Fibroblast of lung (primary cell): ENCODE measurements at regions not wholly inside any gene's neighbourhood (a gene's known extent, or its start where the extent isn't known, plus 50 kb on each side); places are given as distances from the start of the nearest gene placed in this dataset.
"Not testable (repeated sequence)": the region's sequence is repeated elsewhere in the genome, so short reads cannot be mapped to it uniquely, and the experiment has no call there.

ENCODE experiments used
- DNase-seq, 2 donors: peaks; one replicate each; pipeline versions ENCODE4 v3.0.0 to v3.0.0-alpha.2; 2010; ENCODE audit warnings: low read depth in 2 of 2
- H2AFZ ChIP-seq: 2 replicates; pipeline ENCODE4 v1.5.1; 2012; ENCODE audit warnings: low read length, control low read depth, inconsistent platforms
- H3K27ac ChIP-seq: 2 replicates; pipeline ENCODE4 v1.5.1; 2011; ENCODE audit warnings: low read length, control low read depth; ENCODE audit not compliant: insufficient read depth
- H3K27me3 ChIP-seq: 2 replicates; pipeline ENCODE4 v1.5.1; 2011; ENCODE audit warnings: mild to moderate bottlenecking, low read length; ENCODE audit not compliant: control insufficient read depth, insufficient read depth
- H3K36me3 ChIP-seq: 2 replicates; pipeline ENCODE4 v1.5.1; 2011; ENCODE audit warnings: low read length; ENCODE audit not compliant: control insufficient read depth, insufficient read depth
- H3K4me1 ChIP-seq: 2 replicates; pipeline ENCODE4 v1.5.1; 2011; ENCODE audit warnings: low read length; ENCODE audit not compliant: control insufficient read depth, insufficient read depth; ENCODE audit errors: extremely low read depth
- H3K4me2 ChIP-seq: 2 replicates; pipeline ENCODE4 v1.5.1; 2011; ENCODE audit warnings: low read length, control low read depth; ENCODE audit not compliant: insufficient read depth; ENCODE audit errors: extremely low read depth
- H3K4me3 ChIP-seq, 4 experiments: fragments of 200-600 bp in 1 of 4; sonication (generic) in 1 of 4; replicated peaks in 1 of 4; 2 replicates each; pipeline ENCODE4 v1.5.1; 2011 to 2016; ENCODE audit warnings: low read length in 4 of 4, low read depth in 3 of 4, mild to moderate bottlenecking in 3 of 4, control low read depth in 2 of 4, inconsistent platforms in 1 of 4, mixed read lengths in 1 of 4; ENCODE audit not compliant: insufficient read depth in 1 of 4; ENCODE audit errors: control extremely low read depth in 1 of 4
- H3K79me2 ChIP-seq: 2 replicates; pipeline ENCODE4 v1.5.1; 2012; ENCODE audit warnings: mild to moderate bottlenecking, low read length, inconsistent platforms; ENCODE audit not compliant: control insufficient read depth, insufficient read depth
- H3K9ac ChIP-seq: 2 replicates; pipeline ENCODE4 v1.5.1; 2011; ENCODE audit warnings: mild to moderate bottlenecking, low read length, control low read depth; ENCODE audit not compliant: insufficient read depth
- H3K9me3 ChIP-seq: 2 replicates; pipeline ENCODE4 v1.5.1; 2012; ENCODE audit warnings: low read depth, low read length; ENCODE audit not compliant: control insufficient read depth, insufficient read depth
- H4K20me1 ChIP-seq: 2 replicates; pipeline ENCODE4 v1.5.1; 2011; ENCODE audit warnings: low read length; ENCODE audit not compliant: control insufficient read depth, insufficient read depth; ENCODE audit errors: extremely low read depth
- EZH2 ChIP-seq: IDR thresholded peaks from 2 replicates; pipeline ENCODE4 v1.5.1; 2012; ENCODE audit warnings: low read length, control low read depth, mild to moderate bottlenecking; ENCODE audit errors: missing control alignments
- TF ChIP-seq, protein P1 (sequence below), 2 donors: IDR thresholded peaks in 1 of 2; conservative IDR thresholded peaks in 1 of 2; 1 replicate in 1 of 2; 2 replicates in 1 of 2; pipeline ENCODE4 v1.5.1; 2011 to 2012; ENCODE audit warnings: low read length in 2 of 2, control low read depth in 1 of 2, inconsistent platforms in 1 of 2, low read depth in 1 of 2, mild to moderate bottlenecking in 1 of 2

DNA sequence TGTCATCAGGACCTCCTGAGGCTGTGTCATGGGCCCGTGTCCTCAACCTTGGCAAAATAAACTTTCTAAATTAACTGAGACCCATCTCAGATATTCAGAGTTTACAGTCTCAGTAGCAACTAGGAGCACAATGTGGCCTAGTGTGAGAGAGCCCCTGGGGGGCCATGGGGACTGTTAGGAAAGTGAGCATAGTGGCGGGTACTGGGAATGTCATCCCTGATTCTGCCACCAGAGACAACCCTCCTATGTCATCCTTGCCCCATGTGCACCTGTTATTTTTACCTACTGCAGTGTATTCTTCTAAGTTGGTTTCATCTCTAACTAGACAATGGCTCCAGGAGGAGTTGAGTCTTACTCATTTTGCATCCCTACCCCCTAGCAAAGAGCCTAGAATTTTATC, 78.6 kb downstream of the CCDC71L start:
- no peaks in the 10 kb centered on the region for H4K20me1 ChIP-seq

DNA sequence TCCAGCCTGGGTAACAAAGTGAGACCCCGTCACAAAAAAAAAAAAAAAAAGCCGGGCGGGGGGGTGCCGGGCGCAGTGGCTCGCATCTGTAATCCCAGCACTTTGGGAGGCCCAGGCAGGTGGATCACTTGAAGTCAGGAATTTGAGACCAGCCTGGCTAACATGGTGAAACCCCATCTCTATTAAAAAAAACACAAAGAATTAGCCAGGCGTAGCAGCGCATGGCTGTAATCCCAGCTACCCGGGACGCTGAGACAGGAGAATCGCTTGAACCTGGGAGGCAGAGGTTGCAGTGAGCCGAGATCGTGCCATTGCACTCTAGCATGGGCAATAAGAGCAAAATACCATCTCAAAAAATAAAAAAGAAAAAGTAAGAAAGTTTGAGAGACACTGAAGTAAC, 81.9 kb downstream of the CCDC71L start:
- not testable (repeated sequence) for H3K9me3 ChIP-seq, DNase-seq, H3K4me1 ChIP-seq, H3K27me3 ChIP-seq, H3K4me2 ChIP-seq, H3K36me3 ChIP-seq, H3K27ac ChIP-seq, H3K4me3 ChIP-seq, H3K79me2 ChIP-seq, H4K20me1 ChIP-seq, H3K9ac ChIP-seq, H2AFZ ChIP-seq

More for the DNA sequence above, 78.6 kb downstream of the CCDC71L start:
- H2AFZ ChIP-seq: no peak overlapping the region
- no peaks in the 10 kb centered on the region for H3K36me3 ChIP-seq
- no peaks in the 10 kb centered on the region for H3K27me3 ChIP-seq
- H3K4me2 ChIP-seq: no peak overlapping the region
- H3K79me2 ChIP-seq: no peaks in the 10 kb centered on the region
- no peak overlapping the region for H3K4me3 ChIP-seq
- TF ChIP-seq, protein P1, sequence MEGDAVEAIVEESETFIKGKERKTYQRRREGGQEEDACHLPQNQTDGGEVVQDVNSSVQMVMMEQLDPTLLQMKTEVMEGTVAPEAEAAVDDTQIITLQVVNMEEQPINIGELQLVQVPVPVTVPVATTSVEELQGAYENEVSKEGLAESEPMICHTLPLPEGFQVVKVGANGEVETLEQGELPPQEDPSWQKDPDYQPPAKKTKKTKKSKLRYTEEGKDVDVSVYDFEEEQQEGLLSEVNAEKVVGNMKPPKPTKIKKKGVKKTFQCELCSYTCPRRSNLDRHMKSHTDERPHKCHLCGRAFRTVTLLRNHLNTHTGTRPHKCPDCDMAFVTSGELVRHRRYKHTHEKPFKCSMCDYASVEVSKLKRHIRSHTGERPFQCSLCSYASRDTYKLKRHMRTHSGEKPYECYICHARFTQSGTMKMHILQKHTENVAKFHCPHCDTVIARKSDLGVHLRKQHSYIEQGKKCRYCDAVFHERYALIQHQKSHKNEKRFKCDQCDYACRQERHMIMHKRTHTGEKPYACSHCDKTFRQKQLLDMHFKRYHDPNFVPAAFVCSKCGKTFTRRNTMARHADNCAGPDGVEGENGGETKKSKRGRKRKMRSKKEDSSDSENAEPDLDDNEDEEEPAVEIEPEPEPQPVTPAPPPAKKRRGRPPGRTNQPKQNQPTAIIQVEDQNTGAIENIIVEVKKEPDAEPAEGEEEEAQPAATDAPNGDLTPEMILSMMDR (conservative IDR thresholded peaks at IDR 0.05 in 1 of 2, IDR thresholded peaks at IDR 0.05 in 1 of 2; ENCODE audit: low read depth in 1 of 2, low read length in 2 of 2): no peak
- TF ChIP-seq EZH2: no peak
- H3K9me3 ChIP-seq: no peaks in the 10 kb centered on the region
- H3K9ac ChIP-seq: no peak overlapping the region
- peaks cover 6% of the 10 kb centered on the region for H3K4me1 ChIP-seq
- peak overlapping the region; percentile 22 for H3K27ac ChIP-seq
- DNase-seq: no peak

- Histone ChIP-seq H3K36me3 (no peaks in the 10 kb centered on the region), H4K20me1 (no peaks in the 10 kb centered on the region), H3K4me3 (no peak overlapping the region), H3K9ac (no peak overlapping the region), H3K4me2 (no peak overlapping the region), H3K27me3 (no peaks in the 10 kb centered on the region), H3K4me1 (no peaks in the 10 kb centered on the region), H3K79me2 (no peaks in the 10 kb centered on the region), H3K27ac (no peak overlapping the region), H2AFZ (no peak overlapping the region), H3K9me3 (no peaks in the 10 kb centered on the region)
- no peak for DNase-seq
- TF ChIP-seq, protein P1 (conservative IDR thresholded peaks at IDR 0.05 in 1 of 2, IDR thresholded peaks at IDR 0.05 in 1 of 2; ENCODE audit: low read depth in 1 of 2, low read length in 2 of 2): no peak
- no peak for TF ChIP-seq EZH2
Observed at GRCh38 chr7:106575138-106575823, 85.7 kb downstream of the CCDC71L start.
